Choroid plexus epithelial cell (primary cell): ENCODE measurements at regions not wholly inside any gene's neighbourhood (a gene's known extent, or its start where the extent isn't known, plus 50 kb on each side); places are given as distances from the start of the nearest gene placed in this dataset.

ENCODE experiments used
- DNase-seq: peaks from one replicate; pipeline ENCODE4 v3.0.0-alpha.2; 2010; ENCODE audit warnings: low read depth
- H3K4me3 ChIP-seq: 2 replicates; pipeline ENCODE4 v1.5.1; 2011; ENCODE audit warnings: low read depth, mild to moderate bottlenecking, control low read depth, low read length, moderate library complexity
- TF ChIP-seq, protein P1 (sequence below): conservative IDR thresholded peaks from 2 replicates; pipeline ENCODE4 v1.5.1; 2011; ENCODE audit warnings: low read depth, mild to moderate bottlenecking, control low read depth, inconsistent platforms, low read length, moderate library complexity

DNA sequence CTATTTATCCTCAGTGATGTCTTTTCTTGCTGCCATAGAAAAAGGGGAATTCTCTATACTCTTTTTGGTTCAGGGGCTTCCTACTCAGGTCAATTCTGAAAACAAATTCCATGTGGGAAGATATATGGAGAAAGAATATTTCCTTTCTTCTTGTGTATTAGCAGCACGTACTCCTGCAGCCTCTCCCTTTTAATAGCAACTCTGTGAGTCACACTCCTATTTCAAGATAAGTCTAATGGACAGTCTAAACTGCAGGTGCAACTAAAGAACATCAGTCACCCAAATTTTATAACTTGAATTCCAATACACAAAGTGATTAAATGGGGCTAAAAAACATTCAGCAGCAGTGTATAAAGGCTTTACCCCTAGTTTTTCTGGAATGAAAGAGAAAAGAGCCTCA, 942.2 kb downstream of the CNTNAP5 start:
- no peak for DNase-seq
- TF ChIP-seq, protein P1, sequence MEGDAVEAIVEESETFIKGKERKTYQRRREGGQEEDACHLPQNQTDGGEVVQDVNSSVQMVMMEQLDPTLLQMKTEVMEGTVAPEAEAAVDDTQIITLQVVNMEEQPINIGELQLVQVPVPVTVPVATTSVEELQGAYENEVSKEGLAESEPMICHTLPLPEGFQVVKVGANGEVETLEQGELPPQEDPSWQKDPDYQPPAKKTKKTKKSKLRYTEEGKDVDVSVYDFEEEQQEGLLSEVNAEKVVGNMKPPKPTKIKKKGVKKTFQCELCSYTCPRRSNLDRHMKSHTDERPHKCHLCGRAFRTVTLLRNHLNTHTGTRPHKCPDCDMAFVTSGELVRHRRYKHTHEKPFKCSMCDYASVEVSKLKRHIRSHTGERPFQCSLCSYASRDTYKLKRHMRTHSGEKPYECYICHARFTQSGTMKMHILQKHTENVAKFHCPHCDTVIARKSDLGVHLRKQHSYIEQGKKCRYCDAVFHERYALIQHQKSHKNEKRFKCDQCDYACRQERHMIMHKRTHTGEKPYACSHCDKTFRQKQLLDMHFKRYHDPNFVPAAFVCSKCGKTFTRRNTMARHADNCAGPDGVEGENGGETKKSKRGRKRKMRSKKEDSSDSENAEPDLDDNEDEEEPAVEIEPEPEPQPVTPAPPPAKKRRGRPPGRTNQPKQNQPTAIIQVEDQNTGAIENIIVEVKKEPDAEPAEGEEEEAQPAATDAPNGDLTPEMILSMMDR: no peak
- H3K4me3 ChIP-seq: no peak overlapping the region

DNA sequence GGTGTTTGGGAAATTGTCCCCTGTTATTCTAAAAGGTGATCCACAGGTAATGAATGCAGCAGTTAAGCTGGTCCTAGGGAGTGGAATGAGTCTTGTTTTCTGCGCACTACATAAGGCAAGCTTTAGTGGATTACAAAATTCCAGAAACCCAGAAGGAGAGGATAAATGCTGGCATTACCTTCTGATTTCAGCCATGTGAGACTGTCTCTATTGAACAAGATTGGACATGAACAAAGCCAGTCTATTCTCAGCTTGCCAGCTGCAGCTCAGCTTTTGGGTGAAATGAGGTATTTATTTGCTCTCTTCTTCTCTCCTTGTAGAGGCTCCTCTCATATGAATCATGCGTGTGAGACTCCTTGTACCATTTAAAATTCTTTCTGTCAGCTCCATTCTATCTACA, 944.9 kb downstream of the CNTNAP5 start:
- no peak for DNase-seq
- TF ChIP-seq, protein P1: no peak
- no peak overlapping the region for H3K4me3 ChIP-seq

DNA sequence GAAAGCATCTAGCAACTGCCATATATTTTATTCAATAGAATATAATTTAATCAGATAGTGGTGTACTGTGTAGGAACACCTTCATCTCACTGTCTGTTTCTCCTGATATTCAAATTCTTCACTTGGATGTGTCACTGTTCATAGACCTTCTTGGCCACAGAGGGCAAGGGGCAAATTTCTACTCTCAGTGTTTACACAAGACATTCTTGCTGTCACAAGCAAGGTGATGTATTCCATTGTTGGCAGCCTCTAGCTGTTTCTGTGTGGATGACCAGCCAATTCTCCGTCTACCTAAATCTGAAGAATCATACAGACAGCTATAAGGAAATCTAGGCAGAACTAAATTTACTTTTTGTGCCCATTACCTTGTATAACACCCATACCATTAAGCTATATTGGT, 948.3 kb downstream of the CNTNAP5 start:
- no peak overlapping the region for H3K4me3 ChIP-seq
- TF ChIP-seq, protein P1: no peak
- no peak for DNase-seq

DNA sequence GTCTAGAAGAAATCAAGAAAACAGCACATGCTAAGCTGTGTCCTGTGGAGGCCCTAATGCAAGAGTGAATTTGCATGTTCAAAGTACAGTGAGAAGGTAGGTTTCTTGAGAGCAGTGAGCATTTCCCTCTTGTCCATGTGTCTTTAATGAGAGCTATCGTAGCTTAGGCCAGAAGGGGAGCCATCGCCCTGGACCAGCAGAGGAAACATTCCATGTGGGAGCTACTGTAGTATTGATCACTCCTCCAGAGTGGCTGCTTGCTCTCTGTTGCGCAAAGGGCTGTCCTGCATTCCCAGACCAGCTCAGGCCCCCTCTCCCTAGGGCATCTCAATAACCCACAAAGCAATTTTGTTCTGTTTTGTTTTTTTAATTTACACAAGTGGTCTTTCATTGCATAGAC, 950.1 kb downstream of the CNTNAP5 start:
- TF ChIP-seq, protein P1: no peak
- no peak overlapping the region for H3K4me3 ChIP-seq
- no peak for DNase-seq

DNA sequence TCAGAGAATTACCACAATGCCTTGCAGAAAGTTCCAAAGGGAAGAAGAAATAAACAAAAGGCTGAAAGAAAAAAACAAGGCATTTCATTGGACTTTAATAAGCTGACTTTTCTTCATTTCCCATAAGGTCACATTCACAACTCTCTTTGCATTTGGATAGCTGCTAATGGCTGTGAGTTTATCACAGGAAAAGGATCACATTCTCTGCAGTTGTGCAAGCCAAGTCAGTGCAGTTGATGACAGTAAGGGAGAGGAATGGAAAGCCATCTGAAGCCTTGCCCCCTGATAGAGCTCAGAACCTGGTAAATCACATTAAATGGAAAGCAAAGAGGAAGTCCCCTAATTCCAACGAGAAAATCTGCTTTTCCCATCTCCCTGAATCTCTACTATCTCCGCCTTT, 950.6 kb downstream of the CNTNAP5 start:
- TF ChIP-seq, protein P1: no peak
- DNase-seq: no peak
- H3K4me3 ChIP-seq: no peak overlapping the region

DNA sequence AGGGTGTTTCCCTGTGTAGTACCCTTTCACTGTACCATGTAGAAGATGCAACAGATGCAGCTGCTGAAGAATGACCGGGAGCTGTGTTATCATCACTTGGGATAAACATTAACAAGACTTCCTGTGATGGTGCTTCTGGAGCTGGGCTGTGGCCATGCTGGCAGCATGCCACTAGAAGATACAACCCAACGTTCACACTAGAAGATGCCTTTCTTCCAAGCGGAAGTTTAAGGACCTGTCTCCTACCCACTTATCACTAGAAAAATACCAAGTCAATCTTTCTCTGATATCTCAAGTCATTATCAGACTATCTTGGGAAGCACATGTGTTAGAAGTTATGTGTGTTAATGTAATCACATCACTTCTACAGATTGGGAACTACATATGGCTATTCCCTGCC, 953.5 kb downstream of the CNTNAP5 start:
- DNase-seq: no peak
- no peak overlapping the region for H3K4me3 ChIP-seq
- TF ChIP-seq, protein P1: no peak

DNA sequence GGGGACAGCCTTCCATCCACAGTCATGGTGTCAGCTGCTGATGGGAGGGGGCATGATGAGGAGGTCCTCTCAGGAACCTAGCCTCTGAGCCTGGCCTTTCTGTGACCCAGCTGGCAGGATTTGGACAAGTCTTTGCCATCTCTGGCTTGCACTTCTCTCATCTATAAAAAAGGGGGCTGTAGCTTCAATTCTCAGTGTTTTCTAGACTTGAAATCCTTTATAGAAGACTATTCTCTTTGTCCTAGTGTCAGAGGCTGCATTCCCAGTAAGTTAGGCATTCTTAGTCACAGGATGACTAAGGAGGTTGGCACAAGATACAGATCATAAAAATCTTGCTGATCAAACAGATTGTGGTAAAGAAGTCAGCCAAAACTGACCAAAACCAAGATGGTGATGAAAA, 958.5 kb downstream of the CNTNAP5 start:
- TF ChIP-seq, protein P1: no peak
- no peak for DNase-seq
- H3K4me3 ChIP-seq: no peak overlapping the region
